Thoracic aorta (tissue), 2 donors: ENCODE measurements at regions not wholly inside any gene's neighbourhood (a gene's known extent, or its start where the extent isn't known, plus 50 kb on each side); places are given as distances from the start of the nearest gene placed in this dataset.

Source experiments
- ATAC-seq: fragments of 150-250 bp; one replicate; pipeline ENCODE4 v1.8.0; 2017; ENCODE audit warnings: low read depth; ENCODE audit not compliant: insufficient number of reproducible peaks, low FRiP score
- DNase-seq: peaks from one replicate; pipeline ENCODE4 v3.0.0-alpha.2; 2020; ENCODE audit warnings: low spot score
- H3K27ac ChIP-seq, 2 donors: fragments of 200-600 bp; sonication (generic); 1 replicate in 1 of 2; 2 replicates in 1 of 2; pipeline ENCODE4 v1.5.1; 2016; ENCODE audit warnings: mild to moderate bottlenecking in 2 of 2, moderate library complexity in 2 of 2
- H3K27me3 ChIP-seq: fragments of 200-600 bp; sonication (generic); replicated peaks from 2 replicates; pipeline ENCODE4 v1.6.0; 2016; ENCODE audit warnings: mild to moderate bottlenecking; ENCODE audit not compliant: insufficient read depth
- H3K36me3 ChIP-seq: fragments of 200-600 bp; sonication (generic); one replicate; pipeline ENCODE4 v1.5.1; 2016
- H3K4me1 ChIP-seq, 2 donors: fragments of 200-600 bp; sonication (generic); 1 replicate in 1 of 2; 2 replicates in 1 of 2; pipeline versions ENCODE4 v1.5.1 to v1.6.0; 2016; ENCODE audit warnings: low read depth in 2 of 2, mild to moderate bottlenecking in 1 of 2; ENCODE audit not compliant: control insufficient read depth in 1 of 2
- H3K4me3 ChIP-seq: fragments of 200-600 bp; sonication (generic); 2 replicates; pipeline ENCODE4 v1.5.1; 2016; ENCODE audit warnings: mild to moderate bottlenecking
- H3K9me3 ChIP-seq: fragments of 200-600 bp; sonication (generic); 2 replicates; pipeline ENCODE4 v1.5.1; 2016
- CTCF ChIP-seq: fragments of 200-600 bp; sonication (generic); IDR thresholded peaks from one replicate; pipeline ENCODE4 v1.5.1; 2019; ENCODE audit warnings: antibody characterized with exemption

DNA sequence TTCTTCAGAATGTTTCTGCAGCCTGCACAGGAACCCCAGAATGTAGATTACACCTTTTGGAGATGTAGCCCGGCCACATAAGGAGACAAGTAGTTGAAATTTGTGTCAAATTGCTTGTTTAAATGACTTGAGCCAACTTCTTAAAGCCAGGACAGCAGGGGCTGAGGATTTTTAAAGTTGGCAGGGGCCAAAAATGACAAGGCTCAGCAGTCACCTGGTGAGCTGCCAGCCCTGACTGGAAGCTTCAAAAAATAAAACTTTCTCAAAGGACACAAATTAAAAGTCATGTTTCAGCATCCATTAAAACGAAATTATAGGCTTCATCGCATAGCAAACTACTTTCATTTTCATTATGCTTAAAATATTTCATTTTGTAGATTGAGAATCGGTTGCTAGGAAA, 340.3 kb upstream of the WWC1 start:
- H3K4me3 ChIP-seq: peak overlapping the region; percentile 57

DNA sequence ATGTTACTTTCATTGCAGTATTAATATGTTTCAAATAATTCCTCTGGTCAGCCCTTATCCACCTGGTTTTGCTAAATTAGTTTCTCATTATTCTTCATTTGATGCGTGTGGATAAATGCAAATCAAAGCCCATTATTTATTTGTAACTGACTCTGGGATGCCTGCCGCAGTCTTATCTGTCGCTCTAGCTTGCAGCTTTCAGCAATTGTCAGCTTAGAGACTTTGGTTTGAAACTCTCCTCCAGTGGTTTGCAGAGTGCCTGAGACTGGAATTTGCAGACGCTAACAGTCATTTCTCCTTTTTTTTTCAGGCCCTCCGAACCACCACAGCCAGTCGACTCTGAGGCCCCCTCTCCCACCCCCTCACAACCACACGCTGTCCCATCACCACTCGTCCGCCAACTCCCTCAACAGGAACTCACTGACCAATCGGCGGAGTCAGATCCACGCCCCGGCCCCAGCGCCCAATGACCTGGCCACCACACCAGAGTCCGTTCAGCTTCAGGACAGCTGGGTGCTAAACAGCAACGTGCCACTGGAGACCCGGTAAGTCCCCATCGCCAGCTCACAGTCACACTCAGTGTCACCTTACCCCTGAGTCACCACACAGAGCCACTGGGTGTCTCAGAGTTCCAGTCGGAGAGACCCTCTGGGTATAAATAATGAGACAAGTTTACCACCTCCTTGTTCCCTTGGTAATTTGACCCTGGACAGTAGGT, 339.0 kb upstream of the WWC1 start:
- Histone ChIP-seq H3K4me3 (no peak overlapping the region), H3K27me3 (no peaks in the 10 kb centered on the region), H3K36me3 (no peaks in the 10 kb centered on the region), H3K4me1 (peaks cover 5 to 13% of the 10 kb centered on the region in 2 donors), H3K27ac (no peak overlapping the region), H3K9me3 (no peaks in the 10 kb centered on the region)
- no peak for ATAC-seq
- no peak for TF ChIP-seq CTCF
- DNase-seq: no peak

More for the DNA sequence above, 340.3 kb upstream of the WWC1 start:
- H3K27me3 ChIP-seq: no peaks in the 10 kb centered on the region
- no peak overlapping the region for H3K27ac ChIP-seq
- H3K36me3 ChIP-seq: no peaks in the 10 kb centered on the region
- no peak for TF ChIP-seq CTCF
- DNase-seq: no peak
- H3K4me1 ChIP-seq: peaks cover 13 to 22% of the 10 kb centered on the region in 2 donors
- no peaks in the 10 kb centered on the region for H3K9me3 ChIP-seq
- no peak for ATAC-seq

- DNase-seq (no peak), ATAC-seq (no peak)
- Histone ChIP-seq H3K9me3 (no peaks in the 10 kb centered on the region), H3K4me1 (peaks cover 5 to 13% of the 10 kb centered on the region in 2 donors), H3K36me3 (no peaks in the 10 kb centered on the region), H3K4me3 (no peak overlapping the region), H3K27ac (no peak overlapping the region), H3K27me3 (no peaks in the 10 kb centered on the region)
- no peak for TF ChIP-seq CTCF
Observed at GRCh38 chr5:167953151-167953798, 338.2 kb upstream of the WWC1 start.

GRCh38 chr5:167961731-167962130, 329.7 kb upstream of the WWC1 start:
- H3K4me1 ChIP-seq: no peaks in the 10 kb centered on the region
- ATAC-seq (no peak), DNase-seq (no peak)
- H3K27me3 ChIP-seq: no peaks in the 10 kb centered on the region
- H3K9me3 ChIP-seq: no peaks in the 10 kb centered on the region
- no peak overlapping the region for H3K4me3 ChIP-seq
- no peaks in the 10 kb centered on the region for H3K36me3 ChIP-seq
- H3K27ac ChIP-seq: no peak overlapping the region
- no peak for TF ChIP-seq CTCF

- Histone ChIP-seq H3K9me3 (no peaks in the 10 kb centered on the region), H3K4me3 (no peak overlapping the region), H3K27ac (no peak overlapping the region), H3K27me3 (no peaks in the 10 kb centered on the region), H3K36me3 (no peaks in the 10 kb centered on the region), H3K4me1 (no peaks in the 10 kb centered on the region)
- DNase-seq (no peak), ATAC-seq (no peak)
- TF ChIP-seq CTCF: no peak
Observed at GRCh38 chr5:167964529-167964928, 326.9 kb upstream of the WWC1 start.
